ENCODE measurements at regions not wholly inside any gene's neighbourhood (a gene's known extent, or its start where the extent isn't known, plus 50 kb on each side); places are given as distances from the start of the nearest gene placed in this dataset.
"Not testable (repeated sequence)": the region's sequence is repeated elsewhere in the genome, so short reads cannot be mapped to it uniquely, and the experiment has no call there.

DNA sequence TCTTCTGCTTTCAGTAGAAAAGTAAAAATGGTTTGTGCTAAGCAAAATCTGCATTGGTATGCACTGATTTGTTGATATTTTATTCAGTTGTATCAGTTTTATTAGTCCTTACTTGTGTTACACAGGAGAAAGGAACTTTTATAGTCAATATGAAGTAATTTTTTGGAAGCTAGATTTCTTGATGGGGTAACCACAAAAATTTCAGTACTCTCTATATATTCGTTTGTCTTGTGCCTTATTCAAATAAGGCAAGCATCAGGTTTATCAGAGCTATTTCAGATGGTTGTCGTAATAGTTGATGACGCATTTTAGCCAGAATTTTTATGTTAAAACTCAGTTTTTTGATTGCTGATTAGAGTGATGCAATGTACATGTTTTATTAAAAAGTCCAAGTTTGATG lies 50.7 kb upstream of the NIPA1 start:
- H3K36me3 Mint-ChIP-seq, result no peaks in the 10 kb centered on the region
- H3K4me3 Mint-ChIP-seq, result no peak overlapping the region
- H3K27me3 Mint-ChIP-seq, result peaks cover 4% of the 10 kb centered on the region
- H3K4me1 Mint-ChIP-seq, result no peaks in the 10 kb centered on the region
- H3K27ac Mint-ChIP-seq, result no peak overlapping the region
- H3K9me3 Mint-ChIP-seq, result no peaks in the 10 kb centered on the region

DNA sequence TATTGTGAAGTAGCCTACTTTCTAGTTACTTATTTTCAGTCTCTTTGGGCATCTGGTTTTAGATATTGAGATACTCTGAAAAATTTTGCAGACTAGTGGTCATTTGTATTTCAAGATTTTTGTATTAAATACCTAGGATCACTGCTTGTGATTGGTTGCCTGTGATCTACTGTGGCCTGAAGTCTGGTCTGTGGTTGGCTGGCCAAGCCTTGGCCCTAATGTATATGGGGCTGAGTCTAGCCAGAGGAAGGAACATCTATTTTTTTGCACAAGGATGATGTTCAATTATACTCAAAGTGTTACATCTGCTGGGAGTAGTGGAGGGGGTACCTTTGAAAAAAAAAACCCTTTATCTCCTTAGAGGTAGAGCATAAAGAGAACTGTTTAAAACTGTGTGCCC lies 50.2 kb upstream of the NIPA1 start:
- H3K27ac Mint-ChIP-seq, H3K27me3 Mint-ChIP-seq, H3K36me3 Mint-ChIP-seq, H3K4me3 Mint-ChIP-seq, H3K9me3 Mint-ChIP-seq, H3K4me1 Mint-ChIP-seq: not testable (repeated sequence)

Measured in IgD-negative memory B cell (primary cell).